Suprapubic skin (tissue), 4 donors: ENCODE measurements at regions not wholly inside any gene's neighbourhood (a gene's known extent, or its start where the extent isn't known, plus 50 kb on each side); places are given as distances from the start of the nearest gene placed in this dataset.

Experiments
- DNase-seq, 2 donors: peaks; one replicate each; pipeline ENCODE4 v3.0.0-alpha.2; 2019; ENCODE audit warnings: low spot score in 2 of 2
- H3K27ac ChIP-seq: fragments of 200-600 bp; sonication (generic); one replicate; pipeline ENCODE4 v1.5.1; 2019
- H3K27me3 ChIP-seq: fragments of 200-600 bp; sonication (generic); one replicate; pipeline ENCODE4 v1.5.1; 2019
- H3K36me3 ChIP-seq: fragments of 200-600 bp; sonication (generic); one replicate; pipeline ENCODE4 v1.5.1; 2019
- H3K4me1 ChIP-seq: fragments of 200-600 bp; sonication (generic); one replicate; pipeline ENCODE4 v1.5.1; 2019
- H3K4me3 ChIP-seq: fragments of 200-600 bp; sonication (generic); one replicate; pipeline ENCODE4 v1.5.1; 2019; ENCODE audit warnings: mild to moderate bottlenecking
- H3K9me3 ChIP-seq: fragments of 200-600 bp; sonication (generic); one replicate; pipeline ENCODE4 v1.5.1; 2019
- EP300 ChIP-seq: sonication (generic); formaldehyde crosslinking; IDR thresholded peaks from one replicate; pipeline ENCODE4 v1.6.1; 2017; ENCODE audit warnings: antibody characterized with exemption
- POLR2A ChIP-seq, 2 donors: fragments of 450-650 bp; IDR thresholded peaks; one replicate each; pipeline ENCODE4 v1.6.1; 2017; ENCODE audit warnings: antibody characterized with exemption in 2 of 2, mild to moderate bottlenecking in 2 of 2, moderate library complexity in 2 of 2
- POLR2AphosphoS5 ChIP-seq, 3 donors: sonication (generic); formaldehyde crosslinking; IDR thresholded peaks; one replicate each; pipeline ENCODE4 v1.6.1; 2017; ENCODE audit warnings: antibody characterized with exemption in 3 of 3
- WGBS: methylation state at CpG from one replicate; pipeline ENCODE4 v1.1.5; 2018; 5-methylcytosine and 5-hydroxymethylcytosine counted together
- TF ChIP-seq, protein P1 (sequence below), 2 donors: fragments of 200-600 bp in 1 of 2; fragments of 450-650 bp in 1 of 2; sonication (generic) in 1 of 2; IDR thresholded peaks; one replicate each; pipeline ENCODE4 v1.5.1; 2016 to 2019; ENCODE audit warnings: antibody characterized with exemption in 2 of 2, mild to moderate bottlenecking in 1 of 2, moderate library complexity in 1 of 2

DNA sequence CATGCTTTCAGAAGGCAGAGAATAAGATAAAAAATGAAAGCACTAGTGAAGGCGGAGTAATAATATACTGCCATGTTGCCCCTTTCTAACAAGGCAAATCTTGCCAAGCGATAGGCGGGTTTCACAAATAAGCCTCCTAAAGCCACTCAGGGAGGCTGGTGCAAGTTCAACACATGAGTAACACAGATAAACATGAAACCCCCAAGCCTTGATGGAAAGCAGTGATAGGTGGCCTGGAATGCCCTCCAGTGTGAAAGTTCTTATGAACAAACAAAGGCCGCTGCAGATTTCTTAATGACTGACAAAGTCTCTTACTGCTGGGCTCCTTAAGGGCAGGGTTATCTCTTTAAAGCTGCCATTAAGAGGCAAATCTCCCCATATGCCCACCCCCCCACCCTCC is 154.7 kb downstream of the ZDHHC21 start:
- no peaks in the 10 kb centered on the region for H3K36me3 ChIP-seq
- H3K4me3 ChIP-seq, result no peak overlapping the region
- H3K27ac ChIP-seq, result no peak overlapping the region
- no peaks in the 10 kb centered on the region for H3K4me1 ChIP-seq
- H3K27me3 ChIP-seq, result no peaks in the 10 kb centered on the region
- TF ChIP-seq, protein P1, sequence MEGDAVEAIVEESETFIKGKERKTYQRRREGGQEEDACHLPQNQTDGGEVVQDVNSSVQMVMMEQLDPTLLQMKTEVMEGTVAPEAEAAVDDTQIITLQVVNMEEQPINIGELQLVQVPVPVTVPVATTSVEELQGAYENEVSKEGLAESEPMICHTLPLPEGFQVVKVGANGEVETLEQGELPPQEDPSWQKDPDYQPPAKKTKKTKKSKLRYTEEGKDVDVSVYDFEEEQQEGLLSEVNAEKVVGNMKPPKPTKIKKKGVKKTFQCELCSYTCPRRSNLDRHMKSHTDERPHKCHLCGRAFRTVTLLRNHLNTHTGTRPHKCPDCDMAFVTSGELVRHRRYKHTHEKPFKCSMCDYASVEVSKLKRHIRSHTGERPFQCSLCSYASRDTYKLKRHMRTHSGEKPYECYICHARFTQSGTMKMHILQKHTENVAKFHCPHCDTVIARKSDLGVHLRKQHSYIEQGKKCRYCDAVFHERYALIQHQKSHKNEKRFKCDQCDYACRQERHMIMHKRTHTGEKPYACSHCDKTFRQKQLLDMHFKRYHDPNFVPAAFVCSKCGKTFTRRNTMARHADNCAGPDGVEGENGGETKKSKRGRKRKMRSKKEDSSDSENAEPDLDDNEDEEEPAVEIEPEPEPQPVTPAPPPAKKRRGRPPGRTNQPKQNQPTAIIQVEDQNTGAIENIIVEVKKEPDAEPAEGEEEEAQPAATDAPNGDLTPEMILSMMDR (IDR thresholded peaks at IDR 0.05), result no peak
- no peak for TF ChIP-seq EP300
- H3K9me3 ChIP-seq, result no peaks in the 10 kb centered on the region
- no peak for DNase-seq
- WGBS, result 95% methylated on average over 4 of the region's 4 CpGs

DNA sequence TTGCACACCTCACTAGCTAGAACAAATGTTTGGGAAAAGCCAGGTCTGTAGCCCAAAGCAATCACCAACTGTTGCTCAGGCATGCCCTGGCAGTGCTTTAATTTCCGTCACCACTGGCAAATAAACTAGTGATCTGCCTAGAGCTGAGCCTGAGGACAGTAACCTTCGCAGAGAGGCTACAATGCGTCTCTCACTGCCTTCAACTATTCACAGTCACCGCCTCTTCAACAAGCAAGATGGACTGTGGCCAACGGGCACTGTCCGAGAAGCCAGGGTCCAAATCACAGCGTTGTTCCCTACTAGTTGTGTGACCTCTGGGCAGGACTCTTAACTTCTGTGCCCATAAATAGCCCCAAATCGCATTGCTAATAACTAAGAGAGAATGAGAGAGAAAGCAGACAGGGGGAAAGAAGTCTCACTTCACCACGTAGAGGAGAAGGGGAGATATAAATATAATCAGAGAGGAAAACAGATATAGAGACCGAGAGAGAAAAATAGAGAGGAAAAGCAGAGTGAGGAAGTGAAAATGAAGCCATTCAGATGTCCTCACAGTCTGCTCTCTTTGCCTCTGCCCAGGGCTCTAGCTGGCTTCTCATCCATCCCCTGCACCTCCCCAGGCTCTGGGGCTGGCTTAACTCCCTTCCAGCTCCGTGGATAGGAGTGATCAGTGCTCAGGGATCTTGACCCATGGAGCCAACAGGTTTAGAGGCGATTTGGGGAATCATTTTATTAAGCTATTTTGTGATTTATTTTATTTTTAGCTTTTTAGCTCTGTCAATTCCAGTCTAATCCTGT is 157.9 kb downstream of the ZDHHC21 start:
- peaks cover 3% of the 10 kb centered on the region for H3K4me1 ChIP-seq
- TF ChIP-seq, protein P1 (IDR thresholded peaks at IDR 0.05), result no peak
- no peak for TF ChIP-seq EP300
- TF ChIP-seq POLR2AphosphoS5 (IDR thresholded peaks at IDR 0.05), result no peak
- TF ChIP-seq POLR2A (IDR thresholded peaks at IDR 0.05), result no peak
- H3K9me3 ChIP-seq, result no peaks in the 10 kb centered on the region
- no peak for DNase-seq
- WGBS, result 54% methylated on average over 12 of the region's 12 CpGs
- no peak overlapping the region for H3K27ac ChIP-seq
- no peaks in the 10 kb centered on the region for H3K27me3 ChIP-seq
- no peak overlapping the region for H3K4me3 ChIP-seq
- no peaks in the 10 kb centered on the region for H3K36me3 ChIP-seq

DNA sequence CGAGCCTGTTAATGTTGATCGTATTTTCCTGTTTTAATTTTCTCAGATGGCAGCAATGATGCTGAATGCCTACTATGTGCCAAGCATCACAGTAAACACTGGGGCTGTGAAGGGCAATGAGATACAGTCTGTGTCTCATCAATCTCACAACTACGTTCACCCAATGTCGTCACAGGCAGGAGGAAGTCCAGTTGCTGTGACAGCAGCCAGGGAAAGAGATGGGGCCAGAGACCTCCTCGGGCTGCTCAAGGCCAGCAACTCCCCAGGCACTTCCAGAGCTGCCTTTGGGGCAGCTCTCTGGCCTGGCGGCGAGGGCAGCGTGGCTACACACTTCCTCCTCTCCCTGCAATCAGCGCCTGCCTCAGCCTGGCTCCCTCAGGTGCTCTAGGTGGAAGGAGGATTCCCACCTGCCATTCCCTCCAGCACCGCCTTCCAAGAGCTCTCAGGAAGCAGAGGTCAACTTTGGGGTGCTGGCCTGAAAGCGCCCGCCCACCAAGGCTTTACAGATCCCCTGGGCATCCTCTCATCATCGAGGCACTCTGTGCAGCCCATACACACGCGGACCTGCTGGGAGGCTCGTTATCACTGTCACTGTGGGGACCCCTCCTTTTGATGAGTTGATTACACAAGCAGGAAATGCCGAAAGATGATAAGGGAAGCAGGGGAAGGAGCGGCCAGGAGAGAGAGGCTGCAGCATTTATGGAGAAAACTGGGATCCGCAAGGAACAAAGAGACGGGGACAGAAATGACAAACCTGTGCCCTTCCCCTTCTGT is 159.2 kb downstream of the ZDHHC21 start:
- no peak for TF ChIP-seq EP300
- no peak for TF ChIP-seq POLR2AphosphoS5 (IDR thresholded peaks at IDR 0.05)
- TF ChIP-seq, protein P1 (IDR thresholded peaks at IDR 0.05), result no peak
- TF ChIP-seq POLR2A (IDR thresholded peaks at IDR 0.05), result no peak
- 60% methylated on average over 16 of the region's 20 CpGs for WGBS
- no peak overlapping the region for H3K27ac ChIP-seq
- no peak overlapping the region for H3K4me3 ChIP-seq
- no peaks in the 10 kb centered on the region for H3K36me3 ChIP-seq
- no peaks in the 10 kb centered on the region for H3K9me3 ChIP-seq
- H3K4me1 ChIP-seq, result peaks cover 3% of the 10 kb centered on the region
- no peaks in the 10 kb centered on the region for H3K27me3 ChIP-seq
- no peak for DNase-seq

DNA sequence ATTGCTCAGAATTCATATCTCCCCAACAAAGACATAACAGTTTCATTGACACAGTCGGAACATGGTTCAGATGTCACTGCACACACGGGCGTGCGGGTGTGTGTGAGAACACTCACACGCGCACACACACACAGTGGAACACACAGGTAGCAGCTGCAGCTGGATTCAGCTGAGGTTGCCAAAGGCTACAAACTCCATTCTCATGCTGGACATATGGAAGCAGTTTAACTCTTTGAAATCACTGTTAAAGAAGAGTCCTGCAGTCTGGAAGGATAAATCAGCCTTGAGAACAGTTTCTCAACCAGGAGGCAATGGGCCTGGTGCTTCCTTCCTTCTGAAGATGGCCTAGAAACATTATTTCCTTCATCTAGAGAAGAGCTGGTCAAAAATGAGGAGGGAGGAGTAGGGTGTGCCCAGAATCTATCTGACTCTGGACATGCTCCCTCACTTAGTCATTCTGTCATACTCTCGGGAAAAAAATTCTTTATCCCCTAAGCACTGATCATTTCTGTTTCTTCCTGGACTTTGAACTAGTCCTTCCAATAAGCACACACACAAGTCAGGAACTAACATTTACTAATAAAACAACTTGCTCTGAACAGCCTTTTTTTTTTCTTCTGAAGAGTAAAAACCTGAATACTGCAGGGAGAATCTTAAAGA is 160.6 kb downstream of the ZDHHC21 start:
- no peak for TF ChIP-seq EP300
- no peak for TF ChIP-seq POLR2AphosphoS5 (IDR thresholded peaks at IDR 0.05)
- TF ChIP-seq, protein P1 (IDR thresholded peaks at IDR 0.05), result no peak
- no peak for TF ChIP-seq POLR2A (IDR thresholded peaks at IDR 0.05)
- H3K4me1 ChIP-seq, result peaks cover 3% of the 10 kb centered on the region

More for the DNA sequence above, 160.6 kb downstream of the ZDHHC21 start:
- no peak overlapping the region for H3K27ac ChIP-seq
- no peaks in the 10 kb centered on the region for H3K9me3 ChIP-seq
- no peaks in the 10 kb centered on the region for H3K36me3 ChIP-seq
- no peak overlapping the region for H3K4me3 ChIP-seq
- WGBS, result 74% methylated on average over 7 of the region's 7 CpGs
- no peaks in the 10 kb centered on the region for H3K27me3 ChIP-seq
- no peak for DNase-seq
